DOHH2 (cell line): ENCODE measurements at regions not wholly inside any gene's neighbourhood (a gene's known extent, or its start where the extent isn't known, plus 50 kb on each side); places are given as distances from the start of the nearest gene placed in this dataset.
"Not testable (repeated sequence)": the region's sequence is repeated elsewhere in the genome, so short reads cannot be mapped to it uniquely, and the experiment has no call there.

Experiments used
- CTCF ChIP-seq: fragments of 200-600 bp; sonication (generic); IDR thresholded peaks from one replicate; pipeline ENCODE4 v1.5.1; 2014; ENCODE audit warnings: antibody characterized with exemption, mild to moderate bottlenecking, low read depth, low read length; ENCODE audit not compliant: poor library complexity, severe bottlenecking
- EZH2phosphoT487 ChIP-seq: fragments of 200-600 bp; sonication (generic); IDR thresholded peaks from 2 replicates; pipeline ENCODE4 v1.6.1; 2017; ENCODE audit warnings: borderline replicate concordance, mild to moderate bottlenecking, antibody characterized with exemption, low read length, moderate library complexity, mixed read lengths

GRCh38 chrY:12504028-12504427, 197.0 kb upstream of the USP9Y start:
- not testable (repeated sequence) for TF ChIP-seq CTCF, EZH2phosphoT487
